ENCODE measurements at regions not wholly inside any gene's neighbourhood (a gene's known extent, or its start where the extent isn't known, plus 50 kb on each side); places are given as distances from the start of the nearest gene placed in this dataset.

GRCh38 chr18:76616373-76616772, 121.3 kb upstream of the ZNF516 start:
- ATAC-seq (no peak), DNase-seq (ENCODE audit: low read depth, low spot score) (no peak)
- in situ Hi-C loops (cut with HindIII; ENCODE audit: low pct_unique_long_range_greater_than_20kb, low sequenced_read_pairs) (no loop called here), intact Hi-C loops (cut with micrococcal nuclease; ENCODE audit: unreplicated experiment) (no loop called here)
- TF ChIP-seq CTCF (IDR thresholded peaks at IDR 0.05) (no peak), TCF7L2 (IDR thresholded peaks at IDR 0.05; ENCODE audit: low read depth, low read length) (no peak), POLR2AphosphoS5 (IDR thresholded peaks at IDR 0.05; ENCODE audit: low read depth, low read length) (no peak), REST (IDR thresholded peaks at IDR 0.05; ENCODE audit: insufficient read depth in 1 of 2, low read depth in 2 of 2, low read length in 1 of 2) (no peak), SIN3A (IDR thresholded peaks at IDR 0.05; ENCODE audit: borderline replicate concordance, insufficient read depth, low read depth, low read length) (no peak)
- no peaks in the 10 kb centered on the region for H3K36me3 ChIP-seq (ENCODE audit: control insufficient read depth, insufficient read depth, low read length)
- H3K9me3 ChIP-seq (ENCODE audit: control insufficient read depth, insufficient read depth, low read depth, low read length) = no peaks in the 10 kb centered on the region
- no TSS peak for BruUV-seq (replicated peaks)
- no peaks in the 10 kb centered on the region for H3K27me3 ChIP-seq (ENCODE audit: control insufficient read depth, insufficient read depth, low read length)
- H3K4me3 ChIP-seq (ENCODE audit: low read depth in 2 of 2, low read length in 2 of 2) = no peak overlapping the region
- ChIA-PET POLR2A (no interaction called here), CTCF (no interaction called here)
- no peak overlapping the region for H3K27ac ChIP-seq (ENCODE audit: low read length)
- peaks cover 11% of the 10 kb centered on the region for H3K4me1 ChIP-seq (ENCODE audit: control insufficient read depth, insufficient read depth, low read length)

- no peaks in the 10 kb centered on the region for H3K9me3 ChIP-seq (ENCODE audit: control insufficient read depth, insufficient read depth, low read depth, low read length)
- no peak for TF ChIP-seq TCF7L2 (IDR thresholded peaks at IDR 0.05; ENCODE audit: low read depth, low read length)
- no peak for TF ChIP-seq REST (IDR thresholded peaks at IDR 0.05; ENCODE audit: insufficient read depth in 1 of 2, low read depth in 2 of 2, low read length in 1 of 2)
- no peaks in the 10 kb centered on the region for H3K36me3 ChIP-seq (ENCODE audit: control insufficient read depth, insufficient read depth, low read length)
- BruUV-seq (replicated peaks) = no TSS peak
- in situ Hi-C loops (cut with HindIII; ENCODE audit: low pct_unique_long_range_greater_than_20kb, low sequenced_read_pairs) (no loop called here), intact Hi-C loops (cut with micrococcal nuclease; ENCODE audit: unreplicated experiment) (no loop called here)
- no peaks in the 10 kb centered on the region for H3K4me1 ChIP-seq (ENCODE audit: control insufficient read depth, insufficient read depth, low read length)
- CTCF ChIA-PET = no interaction called here
- no peaks in the 10 kb centered on the region for H3K27me3 ChIP-seq (ENCODE audit: control insufficient read depth, insufficient read depth, low read length)
- H3K27ac ChIP-seq (ENCODE audit: low read length) = no peak overlapping the region
- POLR2A ChIA-PET = interaction anchor here (0.7 kb wide), 1 partner anchor 29 kb away, joined by 3 read pairs; no protein-coding TSS in a partner anchor
- DNase-seq (ENCODE audit: low read depth, low spot score) = no peak
- no peak for ATAC-seq
- no peak overlapping the region for H3K4me3 ChIP-seq (ENCODE audit: low read depth in 2 of 2, low read length in 2 of 2)
Observed at GRCh38 chr18:76615065-76615733, 120.2 kb upstream of the ZNF516 start.
